Small intestine (tissue), 7 donors: ENCODE measurements at regions not wholly inside any gene's neighbourhood (a gene's known extent, or its start where the extent isn't known, plus 50 kb on each side); places are given as distances from the start of the nearest gene placed in this dataset.

Source experiments
- DNase-seq, 2 donors: peaks; one replicate each; pipeline versions ENCODE4 v3.0.0 to v3.0.0-alpha.2; 2013
- FAIRE-seq: peaks from 2 replicates; lab custom pipeline; 2012; peaks lifted over from hg19 to GRCh38; lab: Jason Lieb, UNC
- H3K27ac ChIP-seq, 3 donors: one replicate each; pipeline ENCODE4 v1.5.1; 2013; ENCODE audit warnings: low read length in 2 of 3, mild to moderate bottlenecking in 2 of 3, control low read depth in 1 of 3, inconsistent platforms in 1 of 3, low read depth in 1 of 3, moderate library complexity in 1 of 3
- H3K27me3 ChIP-seq, 3 donors: one replicate each; pipeline ENCODE4 v1.6.1; 2013; ENCODE audit warnings: low read length in 3 of 3, inconsistent platforms in 1 of 3; ENCODE audit not compliant: control insufficient read depth in 3 of 3, insufficient read depth in 3 of 3
- H3K36me3 ChIP-seq, 3 donors: one replicate each; pipeline ENCODE4 v1.6.1; 2013; ENCODE audit warnings: low read length in 3 of 3, inconsistent platforms in 1 of 3, low read depth in 1 of 3, mild to moderate bottlenecking in 1 of 3, moderate library complexity in 1 of 3; ENCODE audit not compliant: control insufficient read depth in 3 of 3, insufficient read depth in 2 of 3
- H3K4me1 ChIP-seq, 3 donors: one replicate each; pipeline ENCODE4 v1.6.1; 2013; ENCODE audit warnings: low read length in 2 of 3, inconsistent platforms in 1 of 3, low read depth in 1 of 3, mild to moderate bottlenecking in 1 of 3, moderate library complexity in 1 of 3; ENCODE audit not compliant: control insufficient read depth in 3 of 3, insufficient read depth in 2 of 3
- H3K4me3 ChIP-seq, 3 donors: one replicate each; pipeline ENCODE4 v1.5.1; 2013; ENCODE audit warnings: low read length in 3 of 3, control low read depth in 1 of 3, inconsistent platforms in 1 of 3, low read depth in 1 of 3, mild to moderate bottlenecking in 1 of 3, moderate library complexity in 1 of 3
- H3K9me3 ChIP-seq, 2 donors: one replicate each; pipeline ENCODE4 v1.6.1; 2013; ENCODE audit warnings: low read depth in 1 of 2, low read length in 1 of 2; ENCODE audit not compliant: control insufficient read depth in 2 of 2, insufficient read depth in 1 of 2
- WGBS, 3 donors: extraction: QIAGEN DNeasy Blood & Tissue Kit; methylation state at CpG; one replicate each; pipeline ENCODE4 v1.1.7; 2013; 5-methylcytosine and 5-hydroxymethylcytosine counted together
- donor health status: healthy with polysubstance abuse.
- donor health status: control.
- donor health status: control.
- donor health status: Bipolar disorder and iron deficiency.
- donor health status: healthy.

DNA sequence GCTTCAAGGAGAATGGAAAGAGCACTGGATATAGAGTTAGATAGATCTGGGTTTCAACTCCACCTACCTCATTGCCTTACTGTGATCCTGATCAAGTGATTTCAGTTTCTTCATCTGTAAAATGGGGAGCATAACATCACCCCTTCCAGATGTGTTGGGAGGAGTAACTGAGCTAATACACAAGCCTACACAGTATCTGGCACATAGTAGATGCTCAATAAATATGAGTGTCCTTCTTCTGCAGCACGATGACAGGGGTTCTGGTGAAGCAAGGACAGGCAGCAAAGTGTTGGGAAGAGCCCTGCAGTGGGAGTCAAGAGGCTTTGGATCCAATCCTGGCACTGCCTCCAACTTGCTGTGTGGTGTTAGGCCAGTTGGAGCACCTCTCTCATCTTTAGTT is 270.0 kb downstream of the UACA start:
- H3K4me1 ChIP-seq, result peaks cover 0 to 44% (median 6%) of the 10 kb centered on the region in 3 donors
- DNase-seq (no peak), FAIRE-seq (no peak)
- H3K36me3 ChIP-seq, result no peaks in the 10 kb centered on the region
- H3K4me3 ChIP-seq, result no peak overlapping the region
- H3K27ac ChIP-seq, result no peak overlapping the region
- H3K27me3 ChIP-seq, result peaks cover 0 to 10% (median 0%) of the 10 kb centered on the region in 3 donors
- no peaks in the 10 kb centered on the region for H3K9me3 ChIP-seq
- 89 to 100% (median 94%) methylated on average over 1 of the region's 1 CpG for WGBS, 3 donors

DNA sequence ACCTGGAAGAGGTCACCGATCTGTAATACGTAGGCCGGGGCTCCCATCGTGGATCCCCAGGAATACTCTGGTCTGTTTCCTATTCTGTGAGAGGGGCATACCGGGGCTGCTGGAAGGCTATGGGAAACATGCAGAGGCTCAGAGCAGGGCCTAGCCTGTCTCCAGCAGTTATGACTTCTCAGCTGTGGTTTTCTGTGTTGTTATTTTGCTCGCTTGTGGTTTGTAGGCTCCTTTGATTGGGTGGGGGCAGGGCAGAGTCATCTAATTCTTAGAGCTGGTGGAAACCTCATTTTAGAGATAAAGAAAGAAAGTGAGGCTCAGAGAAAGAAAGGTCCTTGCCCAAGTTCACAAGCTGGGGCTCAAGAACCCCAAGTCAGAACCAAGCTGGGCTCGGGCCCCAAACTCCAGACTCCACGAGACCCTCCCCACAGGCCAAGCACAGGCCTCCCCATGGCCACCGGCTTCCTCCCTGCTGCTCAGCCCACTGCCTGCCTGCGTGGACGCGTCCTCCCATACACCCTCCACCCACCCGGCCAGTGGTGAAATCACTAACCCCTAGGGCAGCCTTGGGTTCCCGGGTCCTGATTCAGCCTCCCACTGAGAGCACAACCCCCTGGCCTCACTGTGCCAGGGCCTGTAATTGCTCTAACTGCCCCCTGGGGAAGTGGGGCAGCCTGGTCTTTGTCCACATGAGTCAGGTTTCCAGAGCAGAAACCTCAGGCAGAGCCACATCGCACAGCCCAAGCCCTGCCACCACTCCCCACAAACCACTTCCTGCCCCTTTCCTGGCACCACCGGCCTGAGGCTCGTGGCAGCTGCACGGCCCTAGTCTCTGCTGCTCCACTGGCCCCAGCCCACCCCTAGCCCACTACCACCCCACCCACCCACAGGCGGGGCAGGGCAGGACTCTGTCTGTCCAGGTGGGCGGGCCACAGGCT is 270.8 kb downstream of the UACA start:
- H3K27ac ChIP-seq, result peak overlapping the region in 2 of 3 donors; percentile 42
- WGBS, 3 donors, result 58 to 85% (median 62%) methylated on average over 19 to 20 of the region's 20 CpGs
- H3K27me3 ChIP-seq, result peaks cover 0 to 10% (median 0%) of the 10 kb centered on the region in 3 donors
- H3K9me3 ChIP-seq, result no peaks in the 10 kb centered on the region
- H3K4me1 ChIP-seq, result peaks cover 0 to 44% (median 6%) of the 10 kb centered on the region in 3 donors
- H3K36me3 ChIP-seq, result no peaks in the 10 kb centered on the region
- FAIRE-seq (no peak), DNase-seq (peak; percentile 39 to 66)
- H3K4me3 ChIP-seq, result no peak overlapping the region

DNA sequence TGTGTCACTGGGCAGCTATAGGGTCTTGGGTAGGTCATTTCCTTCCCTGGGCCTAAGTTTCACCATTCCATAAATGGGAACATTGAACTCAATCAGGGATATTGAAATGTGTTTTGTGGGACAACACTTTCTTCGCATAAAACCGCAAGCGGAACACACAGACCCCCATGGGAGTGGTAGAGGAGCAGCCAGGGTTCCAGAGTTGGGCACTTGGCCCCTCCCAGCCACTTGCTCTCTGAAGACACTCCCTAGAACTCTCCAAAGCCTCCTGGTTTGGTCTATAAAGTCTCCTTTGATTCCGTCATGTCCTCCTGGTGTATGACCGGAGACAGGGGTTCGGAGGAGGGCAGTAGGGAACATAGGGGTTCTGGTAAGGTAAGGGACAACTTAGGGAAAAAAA is 271.7 kb downstream of the UACA start:
- Histone ChIP-seq H3K4me1 (peaks cover 0 to 44% (median 6%) of the 10 kb centered on the region in 3 donors), H3K4me3 (no peak overlapping the region)
- 87 to 95% (median 92%) methylated on average over 6 of the region's 6 CpGs for WGBS, 3 donors

DNA sequence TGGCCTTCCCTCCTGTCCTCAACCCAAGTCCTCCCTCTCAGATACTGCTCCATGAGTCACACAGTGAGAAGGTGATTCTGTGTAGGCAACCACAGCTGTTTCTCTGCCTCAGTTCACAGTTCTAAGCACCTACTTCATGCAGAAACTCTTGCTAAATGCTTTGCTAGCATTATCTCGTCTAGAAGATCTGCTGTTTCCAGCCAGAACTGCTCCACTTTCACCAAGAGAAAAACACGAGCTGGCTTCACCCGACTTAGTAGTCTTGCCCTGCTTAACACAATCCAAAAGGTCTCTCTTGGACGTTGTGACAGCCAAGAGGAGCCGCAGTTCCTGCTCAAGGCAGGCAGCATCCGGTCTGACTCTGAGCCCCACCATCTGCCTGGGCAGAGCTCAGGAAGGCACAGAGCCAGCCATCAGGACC is 272.1 kb downstream of the UACA start:
- Histone ChIP-seq H3K9me3 (no peaks in the 10 kb centered on the region), H3K4me1 (peaks cover 0 to 44% (median 6%) of the 10 kb centered on the region in 3 donors), H3K36me3 (no peaks in the 10 kb centered on the region), H3K27me3 (peaks cover 0 to 12% (median 0%) of the 10 kb centered on the region in 3 donors), H3K27ac (no peak overlapping the region), H3K4me3 (no peak overlapping the region)
- 55 to 76% (median 64%) methylated on average over 6 of the region's 6 CpGs for WGBS, 3 donors
- FAIRE-seq (no peak), DNase-seq (no peak)

More for the DNA sequence above, 271.7 kb downstream of the UACA start:
- no peaks in the 10 kb centered on the region for H3K36me3 ChIP-seq
- FAIRE-seq, result no peak
- no peaks in the 10 kb centered on the region for H3K9me3 ChIP-seq
- no peak overlapping the region for H3K27ac ChIP-seq
- H3K27me3 ChIP-seq, result peaks cover 0 to 10% (median 0%) of the 10 kb centered on the region in 3 donors
- DNase-seq, result no peak

DNA sequence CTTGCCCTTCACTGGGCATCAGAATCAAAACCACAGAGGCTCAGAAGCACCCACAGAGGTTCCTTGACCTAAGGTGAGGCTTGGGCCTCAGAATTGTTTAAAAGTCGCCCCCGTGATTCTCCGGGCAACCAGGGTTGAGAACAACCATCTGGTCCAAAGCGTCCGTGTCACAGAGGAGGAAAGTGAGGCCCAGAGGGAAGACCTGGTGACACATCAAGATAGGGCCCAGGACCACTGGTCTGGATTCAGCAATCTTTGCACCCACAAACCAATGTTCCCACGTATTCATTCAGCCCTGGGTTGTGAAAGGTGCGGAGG is 272.6 kb downstream of the UACA start:
- H3K4me1 ChIP-seq, result peaks cover 0 to 39% (median 6%) of the 10 kb centered on the region in 3 donors
- H3K4me3 ChIP-seq, result no peak overlapping the region
- no peak overlapping the region for H3K27ac ChIP-seq
- DNase-seq (no peak), FAIRE-seq (no peak)
- H3K27me3 ChIP-seq, result peaks cover 0 to 13% (median 0%) of the 10 kb centered on the region in 3 donors
- no peaks in the 10 kb centered on the region for H3K9me3 ChIP-seq
- H3K36me3 ChIP-seq, result no peaks in the 10 kb centered on the region
- WGBS, 3 donors, result 81 to 85% (median 85%) methylated on average over 7 of the region's 7 CpGs

DNA sequence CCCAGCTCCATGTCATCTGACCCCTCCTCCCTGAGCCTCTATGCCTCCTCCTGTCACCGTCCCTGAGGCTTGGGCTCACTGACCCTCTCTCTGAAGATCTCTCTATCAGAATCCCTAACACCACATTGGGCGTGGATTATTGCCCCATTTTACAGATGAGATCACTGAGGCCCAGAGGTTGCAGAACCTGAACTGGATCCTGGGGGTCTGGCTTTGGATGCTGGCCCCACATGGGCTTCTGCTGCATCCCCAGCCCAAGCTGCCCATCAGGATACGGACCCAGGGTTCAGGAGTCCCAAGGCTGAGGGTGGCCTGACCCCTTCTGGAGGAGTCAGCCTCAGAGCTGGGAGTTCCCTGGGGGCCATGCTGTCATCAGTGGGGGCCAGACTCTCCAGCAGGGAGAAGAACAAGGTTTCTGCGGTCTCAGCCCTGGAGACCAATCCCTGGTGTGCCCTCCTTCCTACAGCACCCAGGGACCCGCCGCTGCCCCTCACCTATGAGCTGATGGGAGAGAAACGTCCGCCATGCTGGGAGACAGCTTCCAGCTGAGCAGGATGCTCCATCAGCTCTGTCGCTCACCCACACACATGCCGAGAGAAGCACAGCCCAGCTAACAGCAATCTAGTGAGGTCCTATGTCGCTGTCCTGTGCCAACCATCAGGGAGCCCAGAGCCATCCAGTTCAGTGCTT is 273.1 kb downstream of the UACA start:
- DNase-seq, result no peak
- H3K27me3 ChIP-seq, result peaks cover 0 to 13% (median 0%) of the 10 kb centered on the region in 3 donors

DNA sequence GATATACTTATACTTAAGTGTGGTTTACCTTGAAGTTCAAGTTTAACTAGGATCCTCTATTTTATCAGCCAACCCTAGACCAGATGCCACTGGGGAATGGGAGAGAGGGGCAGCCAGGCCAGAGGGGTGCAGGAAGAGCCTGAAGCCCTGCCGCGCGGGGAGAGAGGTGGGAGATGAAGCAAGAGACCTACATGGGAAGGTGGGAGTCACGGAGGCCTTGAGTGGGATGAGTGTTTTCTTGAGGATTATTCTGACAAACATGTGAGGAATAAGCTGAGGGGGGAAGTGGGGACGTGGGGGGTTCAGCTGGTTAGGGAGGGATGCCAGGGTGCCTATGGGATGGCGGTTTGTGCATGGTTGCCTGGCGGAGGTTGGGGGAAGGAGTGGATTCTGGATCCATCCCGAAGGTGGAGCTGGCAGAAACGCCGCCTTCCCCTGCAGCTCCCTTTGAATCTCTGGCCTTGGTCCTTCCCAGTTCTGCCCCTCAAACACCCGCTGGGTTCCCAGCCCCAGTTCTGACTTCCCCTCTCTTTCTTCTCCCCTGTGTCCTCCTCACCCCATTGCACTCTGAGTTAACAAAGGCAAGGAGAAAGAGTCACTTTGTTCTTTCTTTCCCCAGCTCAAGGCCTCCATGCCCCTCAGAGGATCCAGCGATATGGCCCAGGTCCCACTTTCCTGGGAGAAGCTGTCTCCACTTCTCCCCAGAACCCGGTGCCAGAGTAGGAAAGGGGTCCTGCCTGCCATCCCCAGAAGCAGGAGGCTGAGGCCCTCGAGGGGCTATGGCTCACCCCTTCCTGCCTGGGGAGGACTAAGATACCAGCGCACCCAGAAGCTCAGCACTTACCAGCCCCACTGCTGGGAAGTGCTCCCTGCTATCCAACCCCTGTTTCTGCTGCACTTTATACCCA is 274.2 kb downstream of the UACA start:
- WGBS, 3 donors, result 86 to 88% (median 88%) methylated on average over 15 of the region's 15 CpGs
- H3K36me3 ChIP-seq, result no peaks in the 10 kb centered on the region
- peaks cover 0 to 13% (median 0%) of the 10 kb centered on the region in 3 donors for H3K27me3 ChIP-seq
- FAIRE-seq, result no peak
- H3K9me3 ChIP-seq, result no peaks in the 10 kb centered on the region
- no peak overlapping the region for H3K4me3 ChIP-seq
- peaks cover 0 to 23% (median 6%) of the 10 kb centered on the region in 3 donors for H3K4me1 ChIP-seq
- no peak for DNase-seq
- no peak overlapping the region for H3K27ac ChIP-seq

More for the DNA sequence above, 273.1 kb downstream of the UACA start:
- Histone ChIP-seq H3K9me3 (no peaks in the 10 kb centered on the region), H3K27ac (no peak overlapping the region), H3K4me1 (peaks cover 0 to 34% (median 6%) of the 10 kb centered on the region in 3 donors), H3K4me3 (no peak overlapping the region), H3K36me3 (no peaks in the 10 kb centered on the region)
- 87 to 91% (median 90%) methylated on average over 11 of the region's 11 CpGs for WGBS, 3 donors
- no peak for FAIRE-seq
